HEK293 (cell line): ENCODE measurements at regions not wholly inside any gene's neighbourhood (a gene's known extent, or its start where the extent isn't known, plus 50 kb on each side); places are given as distances from the start of the nearest gene placed in this dataset.

Source experiments
- CTCF ChIA-PET: fragments of 350-600 bp; formaldehyde crosslinking; extraction: SDS; loops from one replicate; lab custom pipeline; 2021; ENCODE audit warnings: antibody characterized with exemption; lab: Yijun Ruan, JAX
- POLR2A ChIA-PET: fragments of 300-600 bp; formaldehyde crosslinking; extraction: SDS; loops from one replicate; lab custom pipeline; 2020; ENCODE audit warnings: antibody characterized with exemption, inconsistent platforms; lab: Yijun Ruan, JAX
- H3K27ac ChIP-seq: fragments of 200-500 bp; sonication (Bioruptor generic); 2 replicates; pipeline ENCODE4 v1.5.1; 2014; ENCODE audit warnings: low read depth, low read length, control low read depth, inconsistent platforms; ENCODE audit errors: extremely low read depth
- H3K36me3 ChIP-seq, 2 experiments: fragments of 200-500 bp in 1 of 2; sonication (Bioruptor generic) in 1 of 2; 1 replicate in 1 of 2; 2 replicates in 1 of 2; pipeline ENCODE4 v1.5.1; 2014 to 2017; ENCODE audit warnings: inconsistent platforms in 2 of 2, low read length in 2 of 2; ENCODE audit not compliant: control insufficient read depth in 2 of 2, insufficient read depth in 1 of 2
- H3K4me1 ChIP-seq: fragments of 200-500 bp; sonication (Bioruptor generic); 2 replicates; pipeline ENCODE4 v1.5.1; 2014; ENCODE audit warnings: mild to moderate bottlenecking, low read length, inconsistent platforms; ENCODE audit not compliant: control insufficient read depth, insufficient read depth
- H3K4me3 ChIP-seq: 2 replicates; pipeline ENCODE4 v1.5.1; 2011; ENCODE audit warnings: low read depth, mild to moderate bottlenecking, control low read depth, low read length, moderate library complexity
- H3K9me3 ChIP-seq: fragments of 200-500 bp; sonication (Bioruptor generic); 2 replicates; pipeline ENCODE4 v1.5.1; 2014; ENCODE audit warnings: low read depth, low read length, inconsistent platforms; ENCODE audit not compliant: control insufficient read depth, insufficient read depth
- BCL11B ChIP-seq: fragments of 450-650 bp; formaldehyde crosslinking; IDR thresholded peaks from 2 replicates; pipeline ENCODE4 v1.5.1; 2016; ENCODE audit warnings: low read depth, missing biosample characterization, missing genetic modification characterization
- FEZF1 ChIP-seq: fragments of 450-650 bp; formaldehyde crosslinking; IDR thresholded peaks from 2 replicates; pipeline ENCODE4 v1.5.1; 2016; ENCODE audit warnings: missing biosample characterization, missing genetic modification characterization
- GLIS2 ChIP-seq: fragments of 450-650 bp; formaldehyde crosslinking; IDR thresholded peaks from 2 replicates; pipeline ENCODE4 v1.5.1; 2016; ENCODE audit warnings: missing biosample characterization, missing genetic modification characterization
- KLF8 ChIP-seq: fragments of 450-650 bp; formaldehyde crosslinking; IDR thresholded peaks from 2 replicates; pipeline ENCODE4 v1.5.1; 2016; ENCODE audit warnings: missing biosample characterization, missing genetic modification characterization
- SCRT1 ChIP-seq: fragments of 450-650 bp; formaldehyde crosslinking; IDR thresholded peaks from 2 replicates; pipeline ENCODE4 v1.5.1; 2016; ENCODE audit warnings: missing biosample characterization, missing genetic modification characterization, borderline replicate concordance
- SETDB1 ChIP-seq: IDR thresholded peaks from one replicate; pipeline ENCODE4 v1.6.1; 2017; ENCODE audit warnings: mild to moderate bottlenecking, low read length, moderate library complexity, mixed read lengths; ENCODE audit not compliant: insufficient read length
- ZBTB20 ChIP-seq: fragments of 450-650 bp; formaldehyde crosslinking; IDR thresholded peaks from 2 replicates; pipeline ENCODE4 v1.5.1; 2016; ENCODE audit warnings: missing biosample characterization, missing genetic modification characterization
- ZIC2 ChIP-seq: fragments of 450-650 bp; formaldehyde crosslinking; IDR thresholded peaks from 2 replicates; pipeline ENCODE4 v1.5.1; 2016; ENCODE audit warnings: missing biosample characterization, missing genetic modification characterization
- ZNF132 ChIP-seq: fragments of 450-650 bp; formaldehyde crosslinking; IDR thresholded peaks from 2 replicates; pipeline ENCODE4 v1.5.1; 2017; ENCODE audit warnings: missing biosample characterization, missing genetic modification characterization, borderline replicate concordance
- ZNF19 ChIP-seq: fragments of 450-650 bp; formaldehyde crosslinking; IDR thresholded peaks from 2 replicates; pipeline ENCODE4; 2016; ENCODE audit warnings: missing biosample characterization, missing genetic modification characterization, low read depth
- ZNF2 ChIP-seq: fragments of 450-650 bp; formaldehyde crosslinking; IDR thresholded peaks from 2 replicates; pipeline ENCODE4 v1.5.1; 2016; ENCODE audit warnings: missing biosample characterization, missing genetic modification characterization
- ZNF221 ChIP-seq: fragments of 450-650 bp; formaldehyde crosslinking; IDR thresholded peaks from 2 replicates; pipeline ENCODE4 v1.5.1; 2017; ENCODE audit warnings: missing biosample characterization, missing genetic modification characterization, borderline replicate concordance
- ZNF23 ChIP-seq: fragments of 450-650 bp; formaldehyde crosslinking; IDR thresholded peaks from 2 replicates; pipeline ENCODE4 v1.5.1; 2016; ENCODE audit warnings: missing biosample characterization, missing genetic modification characterization, borderline replicate concordance
- ZNF239 ChIP-seq: fragments of 450-650 bp; formaldehyde crosslinking; IDR thresholded peaks from 2 replicates; pipeline ENCODE4 v1.5.1; 2016; ENCODE audit warnings: missing biosample characterization, missing genetic modification characterization
- ZNF341 ChIP-seq: fragments of 450-650 bp; formaldehyde crosslinking; IDR thresholded peaks from 2 replicates; pipeline ENCODE4; 2016; ENCODE audit warnings: low read depth, missing biosample characterization, missing genetic modification characterization
- ZNF555 ChIP-seq: fragments of 450-650 bp; formaldehyde crosslinking; conservative IDR thresholded peaks from 2 replicates; pipeline ENCODE4 v1.5.1; 2017; ENCODE audit warnings: missing biosample characterization, mild to moderate bottlenecking, missing genetic modification characterization, inconsistent platforms
- ZNF596 ChIP-seq: fragments of 450-650 bp; IDR thresholded peaks from 2 replicates; pipeline ENCODE4 v1.5.0; 2018; ENCODE audit warnings: missing biosample characterization, mild to moderate bottlenecking, missing genetic modification characterization, moderate library complexity
- ZNF621 ChIP-seq: fragments of 450-650 bp; formaldehyde crosslinking; IDR thresholded peaks from 2 replicates; pipeline ENCODE4 v1.5.1; 2017; ENCODE audit warnings: missing biosample characterization, missing genetic modification characterization
- ZNF747 ChIP-seq: fragments of 450-650 bp; formaldehyde crosslinking; IDR thresholded peaks from 2 replicates; pipeline ENCODE4 v1.5.1; 2016; ENCODE audit warnings: missing biosample characterization, missing genetic modification characterization
- TF ChIP-seq, protein P1 (sequence below): fragments of 450-650 bp; formaldehyde crosslinking; IDR thresholded peaks from 2 replicates; pipeline ENCODE4; 2016; ENCODE audit warnings: missing biosample characterization, missing genetic modification characterization
- TF ChIP-seq, protein P2 (sequence below): fragments of 450-650 bp; formaldehyde crosslinking; IDR thresholded peaks from 2 replicates; pipeline ENCODE4 v1.5.1; 2016; ENCODE audit warnings: missing biosample characterization, missing genetic modification characterization, borderline replicate concordance
- TF ChIP-seq, protein P3 (sequence below): fragments of 450-650 bp; formaldehyde crosslinking; IDR thresholded peaks from 2 replicates; pipeline ENCODE4 v1.5.1; 2017; ENCODE audit warnings: missing biosample characterization, missing genetic modification characterization
- TF ChIP-seq, protein P4 (sequence below): fragments of 450-650 bp; formaldehyde crosslinking; IDR thresholded peaks from 2 replicates; pipeline ENCODE4 v1.5.1; 2016; ENCODE audit warnings: missing biosample characterization, missing genetic modification characterization

DNA sequence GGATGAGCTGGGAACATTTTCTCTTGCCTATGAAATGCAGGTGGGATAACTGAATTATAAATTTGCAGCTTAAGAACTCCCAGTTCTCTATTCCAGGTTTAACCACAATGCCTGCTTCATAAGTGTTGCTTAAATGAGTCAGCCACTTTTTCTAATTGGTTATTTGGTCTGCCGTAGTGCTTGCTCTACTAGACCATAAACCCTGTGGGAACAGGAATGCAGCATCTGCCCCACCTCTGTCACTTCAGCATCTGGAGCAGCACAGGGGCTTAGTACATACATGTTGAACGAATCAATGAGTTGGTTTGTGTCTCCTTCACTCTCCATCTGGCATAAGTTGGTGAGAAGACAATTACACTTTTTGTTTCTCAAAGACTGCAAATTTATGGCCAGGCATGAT, 95.2 kb upstream of the PTER start:
- H3K27ac ChIP-seq, result no peak overlapping the region
- CTCF ChIA-PET, result no interaction called here
- no peak overlapping the region for H3K4me3 ChIP-seq
- POLR2A ChIA-PET, result no interaction called here
- no peaks in the 10 kb centered on the region for H3K4me1 ChIP-seq
- no peak for TF ChIP-seq ZNF341 (tag by site-specific recombination)
- TF ChIP-seq KLF8 (tag by site-specific recombination), result no peak
- no peak for TF ChIP-seq BCL11B (tag by site-specific recombination)
- TF ChIP-seq ZNF555 (tag by site-specific recombination), result no peak
- no peak for TF ChIP-seq SETDB1
- no peak for TF ChIP-seq ZNF221
- no peak for TF ChIP-seq SCRT1
- H3K36me3 ChIP-seq, result no peaks in the 10 kb centered on the region
- no peaks in the 10 kb centered on the region for H3K9me3 ChIP-seq

DNA sequence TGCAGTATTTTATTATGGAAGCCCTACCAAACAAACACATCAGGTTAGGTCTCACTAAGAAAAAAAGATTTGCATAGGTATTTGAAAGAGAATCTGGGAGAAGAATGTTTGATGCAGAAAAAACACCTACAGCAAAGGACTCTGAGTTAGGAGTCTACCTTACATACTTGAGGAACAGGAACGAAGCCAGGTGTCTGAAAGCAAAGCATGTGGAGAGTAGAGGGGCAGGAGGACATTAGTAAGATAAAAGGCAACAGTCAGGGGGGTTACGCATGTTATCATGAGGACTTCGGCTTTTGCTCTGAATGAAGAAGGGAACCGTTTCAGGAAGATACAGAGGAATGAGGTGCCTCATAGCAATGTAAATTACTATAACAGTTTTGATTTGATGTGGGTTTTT, 87.9 kb upstream of the PTER start:
- ChIA-PET CTCF (no interaction called here), POLR2A (no interaction called here)
- no peak overlapping the region for H3K4me3 ChIP-seq
- H3K36me3 ChIP-seq, result no peaks in the 10 kb centered on the region
- H3K4me1 ChIP-seq, result no peaks in the 10 kb centered on the region
- no peak overlapping the region for H3K27ac ChIP-seq
- no peaks in the 10 kb centered on the region for H3K9me3 ChIP-seq
- TF ChIP-seq, protein P1, sequence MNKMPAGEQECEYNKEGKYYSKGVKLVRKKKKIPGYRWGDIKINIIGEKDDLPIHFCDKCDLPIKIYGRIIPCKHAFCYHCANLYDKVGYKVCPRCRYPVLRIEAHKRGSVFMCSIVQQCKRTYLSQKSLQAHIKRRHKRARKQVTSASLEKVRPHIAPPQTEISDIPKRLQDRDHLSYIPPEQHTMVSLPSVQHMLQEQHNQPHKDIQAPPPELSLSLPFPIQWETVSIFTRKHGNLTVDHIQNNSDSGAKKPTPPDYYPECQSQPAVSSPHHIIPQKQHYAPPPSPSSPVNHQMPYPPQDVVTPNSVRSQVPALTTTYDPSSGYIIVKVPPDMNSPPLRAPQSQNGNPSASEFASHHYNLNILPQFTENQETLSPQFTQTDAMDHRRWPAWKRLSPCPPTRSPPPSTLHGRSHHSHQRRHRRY, result no peak
- TF ChIP-seq ZBTB20 (tag by site-specific recombination) (no peak), GLIS2 (tag by site-specific recombination) (no peak)
- TF ChIP-seq, protein P2, sequence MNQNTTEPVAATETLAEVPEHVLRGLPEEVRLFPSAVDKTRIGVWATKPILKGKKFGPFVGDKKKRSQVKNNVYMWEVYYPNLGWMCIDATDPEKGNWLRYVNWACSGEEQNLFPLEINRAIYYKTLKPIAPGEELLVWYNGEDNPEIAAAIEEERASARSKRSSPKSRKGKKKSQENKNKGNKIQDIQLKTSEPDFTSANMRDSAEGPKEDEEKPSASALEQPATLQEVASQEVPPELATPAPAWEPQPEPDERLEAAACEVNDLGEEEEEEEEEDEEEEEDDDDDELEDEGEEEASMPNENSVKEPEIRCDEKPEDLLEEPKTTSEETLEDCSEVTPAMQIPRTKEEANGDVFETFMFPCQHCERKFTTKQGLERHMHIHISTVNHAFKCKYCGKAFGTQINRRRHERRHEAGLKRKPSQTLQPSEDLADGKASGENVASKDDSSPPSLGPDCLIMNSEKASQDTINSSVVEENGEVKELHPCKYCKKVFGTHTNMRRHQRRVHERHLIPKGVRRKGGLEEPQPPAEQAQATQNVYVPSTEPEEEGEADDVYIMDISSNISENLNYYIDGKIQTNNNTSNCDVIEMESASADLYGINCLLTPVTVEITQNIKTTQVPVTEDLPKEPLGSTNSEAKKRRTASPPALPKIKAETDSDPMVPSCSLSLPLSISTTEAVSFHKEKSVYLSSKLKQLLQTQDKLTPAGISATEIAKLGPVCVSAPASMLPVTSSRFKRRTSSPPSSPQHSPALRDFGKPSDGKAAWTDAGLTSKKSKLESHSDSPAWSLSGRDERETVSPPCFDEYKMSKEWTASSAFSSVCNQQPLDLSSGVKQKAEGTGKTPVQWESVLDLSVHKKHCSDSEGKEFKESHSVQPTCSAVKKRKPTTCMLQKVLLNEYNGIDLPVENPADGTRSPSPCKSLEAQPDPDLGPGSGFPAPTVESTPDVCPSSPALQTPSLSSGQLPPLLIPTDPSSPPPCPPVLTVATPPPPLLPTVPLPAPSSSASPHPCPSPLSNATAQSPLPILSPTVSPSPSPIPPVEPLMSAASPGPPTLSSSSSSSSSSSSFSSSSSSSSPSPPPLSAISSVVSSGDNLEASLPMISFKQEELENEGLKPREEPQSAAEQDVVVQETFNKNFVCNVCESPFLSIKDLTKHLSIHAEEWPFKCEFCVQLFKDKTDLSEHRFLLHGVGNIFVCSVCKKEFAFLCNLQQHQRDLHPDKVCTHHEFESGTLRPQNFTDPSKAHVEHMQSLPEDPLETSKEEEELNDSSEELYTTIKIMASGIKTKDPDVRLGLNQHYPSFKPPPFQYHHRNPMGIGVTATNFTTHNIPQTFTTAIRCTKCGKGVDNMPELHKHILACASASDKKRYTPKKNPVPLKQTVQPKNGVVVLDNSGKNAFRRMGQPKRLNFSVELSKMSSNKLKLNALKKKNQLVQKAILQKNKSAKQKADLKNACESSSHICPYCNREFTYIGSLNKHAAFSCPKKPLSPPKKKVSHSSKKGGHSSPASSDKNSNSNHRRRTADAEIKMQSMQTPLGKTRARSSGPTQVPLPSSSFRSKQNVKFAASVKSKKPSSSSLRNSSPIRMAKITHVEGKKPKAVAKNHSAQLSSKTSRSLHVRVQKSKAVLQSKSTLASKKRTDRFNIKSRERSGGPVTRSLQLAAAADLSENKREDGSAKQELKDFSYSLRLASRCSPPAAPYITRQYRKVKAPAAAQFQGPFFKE, result no peak
- TF ChIP-seq, protein P3, sequence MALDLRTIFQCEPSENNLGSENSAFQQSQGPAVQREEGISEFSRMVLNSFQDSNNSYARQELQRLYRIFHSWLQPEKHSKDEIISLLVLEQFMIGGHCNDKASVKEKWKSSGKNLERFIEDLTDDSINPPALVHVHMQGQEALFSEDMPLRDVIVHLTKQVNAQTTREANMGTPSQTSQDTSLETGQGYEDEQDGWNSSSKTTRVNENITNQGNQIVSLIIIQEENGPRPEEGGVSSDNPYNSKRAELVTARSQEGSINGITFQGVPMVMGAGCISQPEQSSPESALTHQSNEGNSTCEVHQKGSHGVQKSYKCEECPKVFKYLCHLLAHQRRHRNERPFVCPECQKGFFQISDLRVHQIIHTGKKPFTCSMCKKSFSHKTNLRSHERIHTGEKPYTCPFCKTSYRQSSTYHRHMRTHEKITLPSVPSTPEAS, result no peak

DNA sequence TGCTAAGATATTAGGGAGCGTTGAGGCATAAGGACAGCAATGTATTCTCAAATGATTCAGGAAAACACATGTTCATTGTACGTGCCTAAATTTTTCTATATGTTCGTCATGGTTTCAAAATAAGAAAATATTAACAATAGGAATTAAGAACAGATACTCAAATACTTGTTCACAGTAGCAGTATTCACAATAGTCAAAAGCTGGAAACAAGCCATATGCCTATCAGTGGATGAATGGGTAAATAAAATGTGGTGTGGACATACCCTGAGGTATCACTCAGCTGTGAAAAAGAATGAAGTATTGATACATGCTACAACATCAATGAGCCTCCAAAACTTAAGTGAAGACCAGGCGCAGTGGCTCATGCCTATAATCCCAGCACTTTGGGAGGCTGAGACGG, 84.7 kb upstream of the PTER start:
- ChIA-PET CTCF (interaction anchor here (0.7 kb wide), 1 partner anchor 601 kb away, joined by 4 read pairs; no protein-coding TSS in a partner anchor), POLR2A (no interaction called here)
- Histone ChIP-seq H3K36me3 (no peaks in the 10 kb centered on the region), H3K27ac (no peak overlapping the region), H3K4me1 (no peaks in the 10 kb centered on the region), H3K9me3 (no peaks in the 10 kb centered on the region), H3K4me3 (no peak overlapping the region)
- no peak for TF ChIP-seq ZNF239
- no peak for TF ChIP-seq ZNF23
- TF ChIP-seq ZIC2 (tag by site-specific recombination), result no peak
- no peak for TF ChIP-seq ZNF621 (tag by site-specific recombination)
- no peak for TF ChIP-seq FEZF1 (tag by site-specific recombination)
- TF ChIP-seq GLIS2 (tag by site-specific recombination), result no peak
- no peak for TF ChIP-seq ZNF19 (tag by site-specific recombination)
- no peak for TF ChIP-seq ZNF2 (tag by site-specific recombination)
- no peak for TF ChIP-seq ZNF747
- TF ChIP-seq, protein P4, sequence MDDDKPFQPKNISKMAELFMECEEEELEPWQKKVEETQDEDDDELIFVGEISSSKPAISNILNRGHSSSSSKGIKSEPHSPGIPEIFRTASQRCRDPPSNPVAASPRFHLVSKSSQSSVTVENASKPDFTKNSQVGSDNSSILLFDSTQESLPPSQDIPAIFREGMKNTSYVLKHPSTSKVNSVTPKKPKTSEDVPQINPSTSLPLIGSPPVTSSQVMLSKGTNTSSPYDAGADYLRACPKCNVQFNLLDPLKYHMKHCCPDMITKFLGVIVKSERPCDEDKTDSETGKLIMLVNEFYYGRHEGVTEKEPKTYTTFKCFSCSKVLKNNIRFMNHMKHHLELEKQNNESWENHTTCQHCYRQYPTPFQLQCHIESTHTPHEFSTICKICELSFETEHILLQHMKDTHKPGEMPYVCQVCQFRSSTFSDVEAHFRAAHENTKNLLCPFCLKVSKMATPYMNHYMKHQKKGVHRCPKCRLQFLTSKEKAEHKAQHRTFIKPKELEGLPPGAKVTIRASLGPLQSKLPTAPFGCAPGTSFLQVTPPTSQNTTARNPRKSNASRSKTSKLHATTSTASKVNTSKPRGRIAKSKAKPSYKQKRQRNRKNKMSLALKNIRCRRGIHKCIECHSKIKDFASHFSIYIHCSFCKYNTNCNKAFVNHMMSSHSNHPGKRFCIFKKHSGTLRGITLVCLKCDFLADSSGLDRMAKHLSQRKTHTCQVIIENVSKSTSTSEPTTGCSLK (tag by site-specific recombination), result no peak
- no peak for TF ChIP-seq ZNF132 (tag by site-specific recombination)
- no peak for TF ChIP-seq ZNF596 (tag by site-specific recombination)
